ENCODE measurements at regions not wholly inside any gene's neighbourhood (a gene's known extent, or its start where the extent isn't known, plus 50 kb on each side); places are given as distances from the start of the nearest gene placed in this dataset.

DNA sequence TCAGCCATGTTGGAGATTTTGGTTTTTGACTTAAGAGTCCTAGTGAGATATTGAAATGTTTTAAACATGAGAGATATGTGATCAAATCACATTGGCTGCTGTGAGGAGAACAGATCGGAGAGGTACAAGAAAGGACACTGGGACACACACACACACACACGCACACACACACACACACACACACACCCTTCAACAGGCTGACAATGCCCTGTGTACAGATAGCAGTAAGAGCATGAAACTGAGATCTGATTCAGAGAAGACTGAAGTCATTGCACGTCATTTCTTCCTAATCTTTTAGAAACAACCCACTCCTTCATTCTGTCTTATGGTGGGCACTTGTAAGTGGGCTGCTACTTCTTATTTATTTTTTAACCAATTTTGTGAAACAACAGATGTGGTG, 200.5 kb upstream of the E2F8 start:
- FAIRE-seq, result no peak
- POLR2A ChIA-PET, result no interaction called here

GRCh38 chr11:19437760-19438159, 197.0 kb upstream of the E2F8 start:
- no peaks in the 10 kb centered on the region for H3K36me3 ChIP-seq (ENCODE audit: control insufficient read depth in 2 of 2, extremely low read depth in 1 of 2, insufficient read depth in 2 of 2, low read length in 2 of 2)
- no peaks in the 10 kb centered on the region for H3K79me2 ChIP-seq (ENCODE audit: control insufficient read depth, insufficient read depth, low read length)
- dilution Hi-C loops (cut with MboI; ENCODE audit: extremely low pct_ligation_motif_present, low sequenced_read_pairs), result no loop called here
- TF ChIP-seq FOS (IDR thresholded peaks at IDR 0.05; ENCODE audit: borderline replicate concordance, insufficient read depth, low read length) (peak; percentile 65), JUN (IDR thresholded peaks at IDR 0.05; ENCODE audit: borderline replicate concordance, insufficient read depth, insufficient read length, low read depth) (peak; percentile 64), EZH2 (IDR thresholded peaks at IDR 0.05; ENCODE audit: borderline replicate concordance, low read depth, low read length, severe bottlenecking) (no peak), POLR2A (IDR thresholded peaks at IDR 0.05; ENCODE audit: low read depth, low read length) (no peak), MAX (IDR thresholded peaks at IDR 0.05; ENCODE audit: insufficient read depth, insufficient read length) (no peak), CTCF (IDR thresholded peaks at IDR 0.05; ENCODE audit: extremely low read depth in 1 of 2, insufficient read depth in 1 of 2, low read depth in 1 of 2, low read length in 2 of 2) (no peak), MYC (IDR thresholded peaks at IDR 0.05; ENCODE audit: low read depth, low read length) (no peak), GATA2 (IDR thresholded peaks at IDR 0.05; ENCODE audit: insufficient read depth, insufficient read length, low read depth, low read length) (no peak), POLR2AphosphoS5 (IDR thresholded peaks at IDR 0.05; ENCODE audit: insufficient read depth, low read depth, low read length) (no peak)
- no peak overlapping the region for H3K4me3 ChIP-seq (replicated peaks in 1 of 3; ENCODE audit: insufficient read depth in 1 of 3, low read depth in 1 of 3, low read length in 3 of 3)
- peak overlapping the region; percentile 34 for H3K4me2 ChIP-seq (ENCODE audit: insufficient read depth, low read length)
- H3K9me3 ChIP-seq (replicated peaks; ENCODE audit: control insufficient read depth, insufficient read depth, low read length), result no peaks in the 10 kb centered on the region
- H4K20me1 ChIP-seq (replicated peaks; ENCODE audit: control insufficient read depth, extremely low read depth, insufficient read depth, low read length), result no peaks in the 10 kb centered on the region
- DNase-seq (ENCODE audit: low read depth, low spot score) (peak; percentile 85), FAIRE-seq (peak; percentile 89)
- H3K27me3 ChIP-seq (ENCODE audit: control insufficient read depth in 2 of 2, insufficient read depth in 2 of 2, low read length in 2 of 2), result no peaks in the 10 kb centered on the region
- H3K9me1 ChIP-seq (replicated peaks; ENCODE audit: control insufficient read depth, extremely low read depth, insufficient read depth, low read length), result no peaks in the 10 kb centered on the region
- H3K27ac ChIP-seq (ENCODE audit: insufficient read depth, low read depth, low read length), result peak overlapping the region; percentile 23
- H3K9ac ChIP-seq (replicated peaks; ENCODE audit: extremely low read depth, insufficient read depth, low read length), result no peak overlapping the region
- ChIA-PET POLR2A (no interaction called here), CTCF (no interaction called here)
- H2AFZ ChIP-seq (ENCODE audit: low read depth, low read length), result no peak overlapping the region
- peaks cover 33% of the 10 kb centered on the region for H3K4me1 ChIP-seq (ENCODE audit: control insufficient read depth, extremely low read depth, insufficient read depth, low read length)
- intact Hi-C loops (cut with micrococcal nuclease), result no loop called here
- BruUV-seq (replicated peaks), result no TSS peak

More for the DNA sequence above, 200.5 kb upstream of the E2F8 start:
- no peak for TF ChIP-seq POLR2AphosphoS5 (IDR thresholded peaks at IDR 0.05; ENCODE audit: insufficient read depth, low read depth, low read length)
- no peak for DNase-seq (ENCODE audit: low read depth, low spot score)
- Histone ChIP-seq H3K4me3 (replicated peaks in 1 of 3; ENCODE audit: insufficient read depth in 1 of 3, low read depth in 1 of 3, low read length in 3 of 3) (no peak overlapping the region), H3K27me3 (ENCODE audit: control insufficient read depth in 2 of 2, insufficient read depth in 2 of 2, low read length in 2 of 2) (no peaks in the 10 kb centered on the region), H3K36me3 (ENCODE audit: control insufficient read depth in 2 of 2, extremely low read depth in 1 of 2, insufficient read depth in 2 of 2, low read length in 2 of 2) (no peaks in the 10 kb centered on the region), H3K9me3 (replicated peaks; ENCODE audit: control insufficient read depth, insufficient read depth, low read length) (no peaks in the 10 kb centered on the region), H3K4me2 (ENCODE audit: insufficient read depth, low read length) (no peak overlapping the region), H4K20me1 (replicated peaks; ENCODE audit: control insufficient read depth, extremely low read depth, insufficient read depth, low read length) (no peaks in the 10 kb centered on the region), H3K9ac (replicated peaks; ENCODE audit: extremely low read depth, insufficient read depth, low read length) (no peak overlapping the region), H3K79me2 (ENCODE audit: control insufficient read depth, insufficient read depth, low read length) (no peaks in the 10 kb centered on the region), H3K9me1 (replicated peaks; ENCODE audit: control insufficient read depth, extremely low read depth, insufficient read depth, low read length) (no peaks in the 10 kb centered on the region), H2AFZ (ENCODE audit: low read depth, low read length) (no peak overlapping the region), H3K27ac (ENCODE audit: insufficient read depth, low read depth, low read length) (peak overlapping the region; percentile 61), H3K4me1 (ENCODE audit: control insufficient read depth, extremely low read depth, insufficient read depth, low read length) (peaks cover 33% of the 10 kb centered on the region)
- dilution Hi-C loops (cut with MboI; ENCODE audit: extremely low pct_ligation_motif_present, low sequenced_read_pairs), result no loop called here
- no TSS peak for BruUV-seq (replicated peaks)
- intact Hi-C loops (cut with micrococcal nuclease), result loop anchor here (5.0 kb wide), 2 partner anchors 94 to 199 kb away; partner anchors contain the start of gene E2F8
- CTCF ChIA-PET, result interaction anchor here (0.6 to 0.9 kb wide), 2 partner anchors 115 to 370 kb away, joined by 3 read pairs; no protein-coding TSS in a partner anchor

Measured in endothelial cell of umbilical vein (primary cell).